ENCODE measurements at regions not wholly inside any gene's neighbourhood (a gene's known extent, or its start where the extent isn't known, plus 50 kb on each side); places are given as distances from the start of the nearest gene placed in this dataset.

GRCh38 chr5:5816960-5817359 is 394.5 kb downstream of the ICE1 start:
- DNase-seq (no peak), ATAC-seq (no peak)
- Mint-ChIP-seq H3K27ac (no peak overlapping the region), H3K9me3 (no peaks in the 10 kb centered on the region), H3K27me3 (peaks cover 2% of the 10 kb centered on the region), H3K4me3 (no peak overlapping the region), H3K36me3 (ENCODE audit: low read depth) (no peaks in the 10 kb centered on the region), H3K4me1 (ENCODE audit: low read depth) (no peaks in the 10 kb centered on the region)
- ChIA-PET POLR2A (no interaction called here), CTCF (no interaction called here)
- TF ChIP-seq CTCF (IDR thresholded peaks at IDR 0.05), result no peak
- intact Hi-C loops (cut with micrococcal nuclease), result no loop called here

GRCh38 chr5:5813441-5813840 is 391.0 kb downstream of the ICE1 start:
- DNase-seq (no peak), ATAC-seq (no peak)
- no peak overlapping the region for H3K4me3 Mint-ChIP-seq
- no peaks in the 10 kb centered on the region for H3K27me3 Mint-ChIP-seq
- ChIA-PET POLR2A (interaction anchor here (0.6 kb wide), 1 partner anchor 32 kb away, joined by 3 read pairs; no protein-coding TSS in a partner anchor), CTCF (no interaction called here)
- intact Hi-C loops (cut with micrococcal nuclease), result no loop called here
- no peaks in the 10 kb centered on the region for H3K36me3 Mint-ChIP-seq (ENCODE audit: low read depth)
- H3K9me3 Mint-ChIP-seq, result no peaks in the 10 kb centered on the region
- no peaks in the 10 kb centered on the region for H3K4me1 Mint-ChIP-seq (ENCODE audit: low read depth)
- no peak for TF ChIP-seq CTCF (IDR thresholded peaks at IDR 0.05)
- H3K27ac Mint-ChIP-seq, result no peak overlapping the region

GRCh38 chr5:5810461-5810860 is 388.0 kb downstream of the ICE1 start:
- DNase-seq (no peak), ATAC-seq (no peak)
- no peak for TF ChIP-seq CTCF (IDR thresholded peaks at IDR 0.05)
- ChIA-PET CTCF (no interaction called here), POLR2A (interaction anchor here (0.5 kb wide), 1 partner anchor 884 kb away, joined by 3 read pairs; no protein-coding TSS in a partner anchor)
- no peak overlapping the region for H3K27ac Mint-ChIP-seq
- H3K9me3 Mint-ChIP-seq, result no peaks in the 10 kb centered on the region
- H3K4me3 Mint-ChIP-seq, result no peak overlapping the region
- no peaks in the 10 kb centered on the region for H3K4me1 Mint-ChIP-seq (ENCODE audit: low read depth)
- no peaks in the 10 kb centered on the region for H3K27me3 Mint-ChIP-seq
- intact Hi-C loops (cut with micrococcal nuclease), result no loop called here
- H3K36me3 Mint-ChIP-seq (ENCODE audit: low read depth), result no peaks in the 10 kb centered on the region

GRCh38 chr5:5805916-5806315 is 383.4 kb downstream of the ICE1 start:
- ATAC-seq (no peak), DNase-seq (no peak)
- H3K36me3 Mint-ChIP-seq (ENCODE audit: low read depth), result no peaks in the 10 kb centered on the region
- POLR2A ChIA-PET, result no interaction called here
- no peaks in the 10 kb centered on the region for H3K27me3 Mint-ChIP-seq
- no peak overlapping the region for H3K4me3 Mint-ChIP-seq
- H3K4me1 Mint-ChIP-seq (ENCODE audit: low read depth), result no peaks in the 10 kb centered on the region
- no peak overlapping the region for H3K27ac Mint-ChIP-seq
- H3K9me3 Mint-ChIP-seq, result no peaks in the 10 kb centered on the region
- TF ChIP-seq CTCF (IDR thresholded peaks at IDR 0.05), result no peak
- CTCF ChIA-PET, result no interaction called here
- intact Hi-C loops (cut with micrococcal nuclease), result no loop called here

- Mint-ChIP-seq H3K4me1 (ENCODE audit: low read depth) (no peaks in the 10 kb centered on the region), H3K27ac (no peak overlapping the region), H3K4me3 (no peak overlapping the region), H3K36me3 (ENCODE audit: low read depth) (no peaks in the 10 kb centered on the region), H3K9me3 (no peaks in the 10 kb centered on the region), H3K27me3 (no peaks in the 10 kb centered on the region)
- CTCF ChIA-PET, result no interaction called here
- intact Hi-C loops (cut with micrococcal nuclease), result no loop called here
- TF ChIP-seq CTCF (IDR thresholded peaks at IDR 0.05), result no peak
- no peak for ATAC-seq
- DNase-seq, result no peak
- POLR2A ChIA-PET, result no interaction called here
Measured at GRCh38 chr5:5804478-5805233, 382.2 kb downstream of the ICE1 start.

All from activated CD8-positive, alpha-beta T cell treated with anti-CD3 and anti-CD28 coated beads for 36 hours (primary cell).